Spleen (tissue), 7 donors: ENCODE measurements at regions not wholly inside any gene's neighbourhood (a gene's known extent, or its start where the extent isn't known, plus 50 kb on each side); places are given as distances from the start of the nearest gene placed in this dataset.

Experiments
- POLR2AphosphoS5 ChIP-seq, 3 donors: sonication (generic); formaldehyde crosslinking; IDR thresholded peaks; one replicate each; pipeline ENCODE4 v1.5.1; 2017; ENCODE audit warnings: antibody characterized with exemption in 3 of 3
- TF ChIP-seq, protein P1 (sequence below), 11 experiments: fragments of 200-600 bp in 7 of 11; fragments of 450-650 bp in 4 of 11; sonication (generic) in 4 of 11; IDR thresholded peaks in 8 of 11; conservative IDR thresholded peaks in 3 of 11; 1 replicate in 7 of 11; 2 replicates in 4 of 11; pipeline versions ENCODE4 v1.4.0 to v1.8.0; 2016 to 2021; ENCODE audit warnings: antibody characterized with exemption in 11 of 11, inconsistent platforms in 4 of 11, mild to moderate bottlenecking in 1 of 11
- donor health status: DM: no; HTN: no; CAD: no; lungs with moderate emphysema.
- donor health status: DM: no; HTN: no; CAD: no.
- donor health status: DM: no; HTN: no; CAD: no.

- TF ChIP-seq, protein P1, sequence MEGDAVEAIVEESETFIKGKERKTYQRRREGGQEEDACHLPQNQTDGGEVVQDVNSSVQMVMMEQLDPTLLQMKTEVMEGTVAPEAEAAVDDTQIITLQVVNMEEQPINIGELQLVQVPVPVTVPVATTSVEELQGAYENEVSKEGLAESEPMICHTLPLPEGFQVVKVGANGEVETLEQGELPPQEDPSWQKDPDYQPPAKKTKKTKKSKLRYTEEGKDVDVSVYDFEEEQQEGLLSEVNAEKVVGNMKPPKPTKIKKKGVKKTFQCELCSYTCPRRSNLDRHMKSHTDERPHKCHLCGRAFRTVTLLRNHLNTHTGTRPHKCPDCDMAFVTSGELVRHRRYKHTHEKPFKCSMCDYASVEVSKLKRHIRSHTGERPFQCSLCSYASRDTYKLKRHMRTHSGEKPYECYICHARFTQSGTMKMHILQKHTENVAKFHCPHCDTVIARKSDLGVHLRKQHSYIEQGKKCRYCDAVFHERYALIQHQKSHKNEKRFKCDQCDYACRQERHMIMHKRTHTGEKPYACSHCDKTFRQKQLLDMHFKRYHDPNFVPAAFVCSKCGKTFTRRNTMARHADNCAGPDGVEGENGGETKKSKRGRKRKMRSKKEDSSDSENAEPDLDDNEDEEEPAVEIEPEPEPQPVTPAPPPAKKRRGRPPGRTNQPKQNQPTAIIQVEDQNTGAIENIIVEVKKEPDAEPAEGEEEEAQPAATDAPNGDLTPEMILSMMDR (IDR thresholded peaks at IDR 0.05 in 8 of 11, conservative IDR thresholded peaks at IDR 0.05 in 3 of 11), result no peak
- no peak for TF ChIP-seq POLR2AphosphoS5 (IDR thresholded peaks at IDR 0.05)
These were observed 1283.7 kb downstream of the GRIK2 start for GRCh38 chr6:102677225-102677624.
